HepG2 (cell line): ENCODE measurements at regions not wholly inside any gene's neighbourhood (a gene's known extent, or its start where the extent isn't known, plus 50 kb on each side); places are given as distances from the start of the nearest gene placed in this dataset.

Experiments used
- ATAC-seq: fragments of 200-7000 bp; cut with Tn5 transposase; 3 replicates; pipeline ENCODE4 v1.9.1; 2020; ENCODE audit warnings: mild to moderate bottlenecking, moderate library complexity
- BruUV-seq: library from RNA; stranded (reverse); fragments of 400-500 nt; replicated peaks from 2 replicates; lab custom pipeline; 2021; lab: Mats Ljungman, UMichigan
- CTCF ChIA-PET: fragments of 300-600 bp; formaldehyde crosslinking; extraction: SDS; loops from one replicate; lab custom pipeline; 2021; ENCODE audit warnings: low total read pairs, inconsistent platforms, low intra/inter-chr PET ratio; lab: Yijun Ruan, JAX
- POLR2A ChIA-PET: fragments of 350-600 bp; sonication (Branson Sonifier 250); formaldehyde crosslinking; loops from one replicate; lab custom pipeline; 2020; ENCODE audit warnings: antibody characterized with exemption, inconsistent platforms; lab: Yijun Ruan, JAX
- DNase-seq: peaks from one replicate; pipeline ENCODE4 v3.0.0-alpha.2; 2015; ENCODE audit warnings: low spot score
- FAIRE-seq: peaks from 3 replicates; lab custom pipeline; 2011; peaks lifted over from hg19 to GRCh38; lab: Jason Lieb, UNC
- H2AFZ ChIP-seq: one replicate; pipeline ENCODE4 v1.6.1; 2011; ENCODE audit warnings: low read length, inconsistent platforms
- H3K27ac ChIP-seq: fragments of 300-600 bp; 3 replicates; pipeline ENCODE4 v1.8.0; 2011; ENCODE audit warnings: mixed run types, mild to moderate bottlenecking, mixed read lengths, low read length, inconsistent platforms; ENCODE audit not compliant: insufficient read depth; ENCODE audit errors: extremely low read length
- H3K27me3 ChIP-seq, 2 experiments: fragments of 200-600 bp in 1 of 2; 2 replicates in 1 of 2; 3 replicates in 1 of 2; pipeline versions ENCODE4 v1.6.0 to v1.8.0; 2011; ENCODE audit warnings: low read length in 2 of 2, mild to moderate bottlenecking in 2 of 2, moderate library complexity in 2 of 2, inconsistent platforms in 1 of 2; ENCODE audit not compliant: insufficient read depth in 2 of 2, control insufficient read depth in 1 of 2
- H3K36me3 ChIP-seq, 2 experiments: fragments of 200-600 bp in 1 of 2; replicated peaks in 1 of 2; 2 replicates in 1 of 2; 3 replicates in 1 of 2; pipeline versions ENCODE4 v1.5.1 to v1.8.0; 2011; ENCODE audit warnings: low read length in 2 of 2, inconsistent platforms in 1 of 2; ENCODE audit not compliant: insufficient read depth in 2 of 2, control insufficient read depth in 1 of 2
- H3K4me1 ChIP-seq: 2 replicates; pipeline ENCODE4 v1.5.1; 2012; ENCODE audit warnings: low read length, inconsistent platforms; ENCODE audit not compliant: insufficient read depth
- H3K4me2 ChIP-seq: 2 replicates; pipeline ENCODE4 v1.6.0; 2011; ENCODE audit warnings: low read depth, low read length, inconsistent platforms
- H3K4me3 ChIP-seq, 3 experiments: fragments of 200-600 bp in 1 of 3; sonication (generic), shearing (Covaris generic) in 1 of 3; replicated peaks in 1 of 3; 2 replicates each; pipeline ENCODE4 v1.5.1; 2011 to 2016; ENCODE audit warnings: low read length in 3 of 3, inconsistent platforms in 2 of 3, low read depth in 2 of 3, mild to moderate bottlenecking in 2 of 3, control low read depth in 1 of 3, mixed read lengths in 1 of 3; ENCODE audit not compliant: insufficient read depth in 1 of 3
- H3K79me2 ChIP-seq: one replicate; pipeline ENCODE4 v1.6.1; 2011; ENCODE audit warnings: low read length, inconsistent platforms; ENCODE audit not compliant: insufficient read depth
- H3K9ac ChIP-seq: 2 replicates; pipeline ENCODE4 v1.6.0; 2011; ENCODE audit warnings: mild to moderate bottlenecking, low read depth, low read length, inconsistent platforms; ENCODE audit not compliant: insufficient read depth
- H3K9me3 ChIP-seq: 2 replicates; pipeline ENCODE4 v1.5.1; 2012; ENCODE audit warnings: mild to moderate bottlenecking, low read length
- H4K20me1 ChIP-seq: 2 replicates; pipeline ENCODE4 v1.6.0; 2011; ENCODE audit warnings: inconsistent platforms, mild to moderate bottlenecking, low read length, moderate library complexity; ENCODE audit not compliant: insufficient read depth
- AKAP8 ChIP-seq: sonication (generic); formaldehyde crosslinking; IDR thresholded peaks from 2 replicates; pipeline ENCODE4 v1.5.1; 2020; ENCODE audit warnings: mild to moderate bottlenecking, missing genetic modification reagents
- GZF1 ChIP-seq: sonication (generic); formaldehyde crosslinking; IDR thresholded peaks from 2 replicates; pipeline ENCODE4 v1.5.1; 2020; ENCODE audit warnings: mild to moderate bottlenecking, missing genetic modification reagents
- HMGXB3 ChIP-seq: sonication (generic); formaldehyde crosslinking; IDR thresholded peaks from 2 replicates; pipeline ENCODE4 v1.4.0; 2020; ENCODE audit warnings: missing genetic modification reagents, borderline replicate concordance
- KLF16 ChIP-seq, 2 experiments: sonication (generic) in 1 of 2; formaldehyde crosslinking in 1 of 2; IDR thresholded peaks; 2 replicates each; pipeline versions ENCODE4 v1.6.1 to v1.8.0; 2016 to 2023; ENCODE audit warnings: missing genetic modification reagents in 2 of 2, missing compliant biosample characterization in 1 of 2
- MAX ChIP-seq: IDR thresholded peaks from 2 replicates; pipeline ENCODE4 v1.6.1; 2012; ENCODE audit warnings: inconsistent platforms
- MBD4 ChIP-seq: IDR thresholded peaks from 2 replicates; pipeline ENCODE4 v1.6.1; 2012; ENCODE audit warnings: low read length, inconsistent platforms, borderline replicate concordance
- PHF21A ChIP-seq: sonication (generic); formaldehyde crosslinking; IDR thresholded peaks from 2 replicates; pipeline ENCODE4 v1.5.0; 2020; ENCODE audit warnings: mild to moderate bottlenecking, missing genetic modification reagents
- SKIL ChIP-seq: sonication (generic); formaldehyde crosslinking; IDR thresholded peaks from 2 replicates; pipeline ENCODE4 v1.8.0; 2022; ENCODE audit warnings: missing genetic modification reagents, mild to moderate bottlenecking, moderate library complexity, borderline replicate concordance
- ZFP36L2 ChIP-seq: sonication (generic); formaldehyde crosslinking; IDR thresholded peaks from 2 replicates; pipeline ENCODE4 v1.4.0; 2020; ENCODE audit warnings: missing genetic modification reagents
- ZNF354B ChIP-seq: sonication (generic); formaldehyde crosslinking; IDR thresholded peaks from 2 replicates; pipeline ENCODE4 v1.8.0; 2022; ENCODE audit warnings: mild to moderate bottlenecking, missing genetic modification reagents
- ZNF44 ChIP-seq: sonication (generic); formaldehyde crosslinking; IDR thresholded peaks from 2 replicates; pipeline ENCODE4 v1.5.1; 2020; ENCODE audit warnings: mild to moderate bottlenecking, missing genetic modification reagents
- WGBS: methylation state at CpG from one replicate; pipeline ENCODE4 v1.1.6; 2017; ENCODE audit warnings: low lambda C conversion rate; 5-methylcytosine and 5-hydroxymethylcytosine counted together
- in situ Hi-C: cut with HindIII; loops from 2 replicates; pipeline ENCODE4 v1.10.0; 2017; ENCODE audit warnings: low pct_unique_long_range_greater_than_20kb; ENCODE audit not compliant: extremely low pct_ligation_motif_present
- intact Hi-C: fragments of 100-400 bp; cut with micrococcal nuclease; formaldehyde crosslinking; loops from one replicate; pipeline ENCODE4 v1.10.0; 2022; ENCODE audit not compliant: unreplicated experiment

- no peak for TF ChIP-seq SKIL (CRISPR knock-in tag)
These were observed 444.4 kb downstream of the LTN1 start (continued) for GRCh38 chr21:28548291-28548690.

- FAIRE-seq, result no peak
- Histone ChIP-seq H3K9me3 (peaks cover 6% of the 10 kb centered on the region; the same call in 1 of the 2 replicates), H3K4me3 (no peak overlapping the region), H3K27ac (no peak overlapping the region), H3K79me2 (no peaks in the 10 kb centered on the region), H2AFZ (no peak overlapping the region), H4K20me1 (no peaks in the 10 kb centered on the region), H3K36me3 (no peaks in the 10 kb centered on the region), H3K4me2 (no peak overlapping the region), H3K9ac (no peak overlapping the region), H3K27me3 (no peaks in the 10 kb centered on the region), H3K4me1 (no peaks in the 10 kb centered on the region)
- DNase-seq, result no peak
- in situ Hi-C loops (no loop called here), intact Hi-C loops (no loop called here)
- WGBS, result 11% methylated on average over 3 of the region's 3 CpGs
- no peak for ATAC-seq
- POLR2A ChIA-PET, result no interaction called here
- no TSS peak for BruUV-seq
- CTCF ChIA-PET, result no interaction called here
- TF ChIP-seq ZNF44 (CRISPR knock-in tag) (no peak), KLF16 (CRISPR knock-in tag; IDR thresholded peaks at IDR 0.05) (no peak), GZF1 (CRISPR knock-in tag) (no peak), ZFP36L2 (CRISPR knock-in tag) (no peak), MBD4 (no peak), HMGXB3 (no peak), PHF21A (CRISPR knock-in tag) (no peak), AKAP8 (CRISPR knock-in tag) (no peak), ZNF354B (CRISPR knock-in tag) (no peak), MAX (no peak)
These were observed 444.9 kb downstream of the LTN1 start for GRCh38 chr21:28547766-28548165.
